IMR-90 (cell line): ENCODE measurements at regions not wholly inside any gene's neighbourhood (a gene's known extent, or its start where the extent isn't known, plus 50 kb on each side); places are given as distances from the start of the nearest gene placed in this dataset.

ENCODE experiments used
- ATAC-seq: fragments of 200-7000 bp; cut with Tn5 transposase; 2 replicates; pipeline ENCODE4 v1.9.1; 2020; ENCODE audit warnings: low read depth, mild to moderate bottlenecking, moderate library complexity
- BruUV-seq: library from RNA; stranded (reverse); fragments of 400-500 nt; replicated peaks from 2 replicates; lab custom pipeline; 2021; lab: Mats Ljungman, UMichigan
- CTCF ChIA-PET: fragments of 300-600 bp; formaldehyde crosslinking; extraction: SDS; loops from one replicate; lab custom pipeline; 2021; ENCODE audit warnings: antibody characterized with exemption; lab: Yijun Ruan, JAX
- POLR2A ChIA-PET: fragments of 300-600 bp; sonication (Branson Sonifier 250); formaldehyde crosslinking; loops from one replicate; lab custom pipeline; 2022; ENCODE audit warnings: antibody characterized with exemption; ENCODE audit not compliant: unreplicated experiment; lab: Charles Lee
- DNase-seq: peaks from one replicate; pipeline ENCODE4 v3.0.0; 2013
- H2AFZ ChIP-seq: replicated peaks from 2 replicates; pipeline ENCODE3; 2013; ENCODE audit warnings: low read length, mild to moderate bottlenecking; ENCODE audit not compliant: poor library complexity
- H2AK5ac ChIP-seq: 2 replicates; pipeline ENCODE4 v1.6.1; 2013; ENCODE audit warnings: low read depth, low read length, inconsistent platforms
- H2AK9ac ChIP-seq: replicated peaks from 2 replicates; pipeline ENCODE3; 2013; ENCODE audit warnings: mild to moderate bottlenecking, low read depth, low read length, moderate library complexity; ENCODE audit not compliant: poor library complexity
- H2BK120ac ChIP-seq: 2 replicates; pipeline ENCODE4 v1.6.1; 2013; ENCODE audit warnings: low read depth, low read length, inconsistent platforms
- H2BK15ac ChIP-seq: 3 replicates; pipeline ENCODE4 v1.6.1; 2013; ENCODE audit warnings: low read depth, low read length, inconsistent platforms
- H2BK20ac ChIP-seq: 2 replicates; pipeline ENCODE4 v1.6.1; 2013; ENCODE audit warnings: low read depth, mild to moderate bottlenecking, inconsistent platforms, low read length, moderate library complexity
- H2BK5ac ChIP-seq: 2 replicates; pipeline ENCODE4 v1.6.1; 2013; ENCODE audit warnings: mild to moderate bottlenecking, low read depth, low read length, inconsistent platforms; ENCODE audit not compliant: poor library complexity, severe bottlenecking
- H3K14ac ChIP-seq: replicated peaks from 2 replicates; pipeline ENCODE4 v1.6.1; 2013; ENCODE audit warnings: low read depth, low read length, inconsistent platforms
- H3K18ac ChIP-seq: 2 replicates; pipeline ENCODE4 v1.6.1; 2013; ENCODE audit warnings: low read depth, low read length, control low read depth
- H3K23ac ChIP-seq: 2 replicates; pipeline ENCODE4 v1.6.1; 2013; ENCODE audit warnings: low read depth, low read length, inconsistent platforms
- H3K27ac ChIP-seq: 2 replicates; pipeline ENCODE4 v1.5.1; 2013; ENCODE audit warnings: mild to moderate bottlenecking, control low read depth, low read length; ENCODE audit not compliant: insufficient read depth
- H3K27me3 ChIP-seq: 2 replicates; pipeline ENCODE4 v1.6.1; 2013; ENCODE audit warnings: low read length; ENCODE audit not compliant: control insufficient read depth, insufficient read depth
- H3K36me3 ChIP-seq: 2 replicates; pipeline ENCODE4 v1.6.1; 2013; ENCODE audit warnings: low read length, mixed read lengths; ENCODE audit not compliant: control insufficient read depth, insufficient read depth
- H3K4ac ChIP-seq: 2 replicates; pipeline ENCODE4 v1.6.1; 2013; ENCODE audit warnings: low read depth, low read length, inconsistent platforms
- H3K4me1 ChIP-seq: 2 replicates; pipeline ENCODE4 v1.6.1; 2013; ENCODE audit warnings: low read length, mixed read lengths; ENCODE audit not compliant: control insufficient read depth, insufficient read depth
- H3K4me2 ChIP-seq: 2 replicates; pipeline ENCODE4 v1.6.1; 2013; ENCODE audit warnings: low read depth, mild to moderate bottlenecking, control low read depth, low read length, moderate library complexity
- H3K4me3 ChIP-seq: 2 replicates; pipeline ENCODE4 v1.5.1; 2013; ENCODE audit warnings: low read depth, mild to moderate bottlenecking, control low read depth, low read length, moderate library complexity; ENCODE audit not compliant: insufficient read depth
- H3K56ac ChIP-seq: 2 replicates; pipeline ENCODE4 v1.6.1; 2013; ENCODE audit warnings: low read length, inconsistent platforms; ENCODE audit not compliant: insufficient read depth; ENCODE audit errors: extremely low read depth
- H3K79me1 ChIP-seq, 2 experiments: 2 replicates each; pipeline ENCODE4 v1.6.1; 2013; ENCODE audit warnings: low read length in 2 of 2, inconsistent platforms in 1 of 2, low read depth in 1 of 2
- H3K9ac ChIP-seq: 2 replicates; pipeline ENCODE4 v1.6.1; 2013; ENCODE audit warnings: low read depth, low read length, control low read depth
- H3K9me1 ChIP-seq: 2 replicates; pipeline ENCODE4 v1.6.1; 2013; ENCODE audit warnings: low read length, inconsistent platforms; ENCODE audit not compliant: insufficient read depth
- H3K9me3 ChIP-seq: 2 replicates; pipeline ENCODE4 v1.6.1; 2013; ENCODE audit warnings: low read length; ENCODE audit not compliant: control insufficient read depth, insufficient read depth
- H4K20me1 ChIP-seq: 2 replicates; pipeline ENCODE4 v1.6.1; 2013; ENCODE audit warnings: low read length, inconsistent platforms; ENCODE audit not compliant: insufficient read depth
- H4K5ac ChIP-seq: 2 replicates; pipeline ENCODE4 v1.6.1; 2013; ENCODE audit warnings: mild to moderate bottlenecking, low read depth, low read length, control low read depth
- H4K8ac ChIP-seq, 2 experiments: 2 replicates each; pipeline ENCODE4 v1.6.1; 2013; ENCODE audit warnings: low read depth in 2 of 2, low read length in 2 of 2, control low read depth in 1 of 2, inconsistent platforms in 1 of 2
- H4K91ac ChIP-seq: 2 replicates; pipeline ENCODE4 v1.6.1; 2013; ENCODE audit warnings: low read depth, low read length, inconsistent platforms; ENCODE audit not compliant: insufficient read depth
- CEBPB ChIP-seq: IDR thresholded peaks from 2 replicates; pipeline ENCODE4 v1.6.1; 2012; ENCODE audit warnings: low read depth, low read length, improper control_type of control experiment
- CHD1 ChIP-seq: IDR thresholded peaks from 2 replicates; pipeline ENCODE4 v1.6.1; 2012; ENCODE audit warnings: low read depth, low read length, improper control_type of control experiment
- ELK1 ChIP-seq: fragments of 150-350 bp; IDR thresholded peaks from 2 replicates; pipeline ENCODE4 v1.6.1; 2016; ENCODE audit warnings: low read depth, mild to moderate bottlenecking, low read length, moderate library complexity, borderline replicate concordance
- FOS ChIP-seq: fragments of 150-350 bp; IDR thresholded peaks from 2 replicates; pipeline ENCODE4 v1.6.1; 2016; ENCODE audit warnings: low read depth, low read length
- MXI1 ChIP-seq: IDR thresholded peaks from 2 replicates; pipeline ENCODE4 v1.6.1; 2012; ENCODE audit warnings: low read depth, mild to moderate bottlenecking, low read length, moderate library complexity, borderline replicate concordance
- NFE2L2 ChIP-seq: fragments of 150-350 bp; IDR thresholded peaks from 2 replicates; pipeline ENCODE4 v1.6.1; 2016; ENCODE audit warnings: low read depth, mild to moderate bottlenecking, low read length
- RAD21 ChIP-seq: IDR thresholded peaks from 2 replicates; pipeline ENCODE4 v1.6.1; 2012; ENCODE audit warnings: low read length, improper control_type of control experiment
- RFX5 ChIP-seq: IDR thresholded peaks from 2 replicates; pipeline ENCODE4 v1.8.0; 2012; ENCODE audit warnings: low read depth, mild to moderate bottlenecking, low read length, moderate library complexity
- SMC3 ChIP-seq: fragments of 150-350 bp; IDR thresholded peaks from 2 replicates; pipeline ENCODE4 v1.6.1; 2016; ENCODE audit warnings: low read depth, mild to moderate bottlenecking, antibody characterized with exemption, low read length, moderate library complexity
- USF2 ChIP-seq: fragments of 150-350 bp; IDR thresholded peaks from 2 replicates; pipeline ENCODE4 v1.6.1; 2017; ENCODE audit warnings: mild to moderate bottlenecking, antibody characterized with exemption, low read length, low read depth
- WGBS, 2 experiments: methylation state at CpG; one replicate each; pipeline versions ENCODE4 v1.1.5 to v1.1.7; 2013; ENCODE audit warnings: missing lambda C conversion rate in 2 of 2; ENCODE audit not compliant: insufficient read length in 1 of 2; ENCODE audit errors: extremely low coverage in 2 of 2; 5-methylcytosine and 5-hydroxymethylcytosine counted together
- dilution Hi-C: fragments of 300-500 bp; cut with HindIII; formaldehyde crosslinking; loops from one replicate; pipeline ENCODE4 v1.14.3; 2018; ENCODE audit warnings: low sequenced_read_pairs; ENCODE audit not compliant: unreplicated experiment
- in situ Hi-C: fragments of 300-500 bp; cut with MboI; formaldehyde crosslinking; loops from 3 replicates; pipeline ENCODE4 v1.14.3; 2019; ENCODE audit warnings: low sequenced_read_pairs, inconsistent platforms, mixed read lengths
- intact Hi-C: fragments of 100-400 bp; cut with micrococcal nuclease; formaldehyde crosslinking; loops from 2 replicates; pipeline ENCODE4 v1.10.0; 2022

- 60% methylated on average over 1 of the region's 7 CpGs; no CpG with 5 or more reads in 1 of the 2 experiments for WGBS, 2 experiments
- no peak for DNase-seq
- Histone ChIP-seq H4K8ac (no peak overlapping the region), H3K9me3 (no peaks in the 10 kb centered on the region), H3K4me2 (no peak overlapping the region), H3K4me3 (no peak overlapping the region), H3K4me1 (no peaks in the 10 kb centered on the region; the same call in 1 of the 2 replicates), H2BK15ac (no peak overlapping the region), H3K27me3 (no peaks in the 10 kb centered on the region), H2BK5ac (no peak overlapping the region), H2AK5ac (no peak overlapping the region), H3K56ac (no peak overlapping the region), H3K9ac (no peak overlapping the region), H4K5ac (no peak overlapping the region), H2BK20ac (no peak overlapping the region), H2BK120ac (no peak overlapping the region), H4K91ac (no peak overlapping the region), H3K79me1 (no peaks in the 10 kb centered on the region), H3K14ac (no peak overlapping the region), H4K20me1 (no peaks in the 10 kb centered on the region), H3K23ac (no peak overlapping the region), H3K27ac (no peak overlapping the region), H3K18ac (no peak overlapping the region), H2AFZ (no peak overlapping the region), H3K9me1 (no peaks in the 10 kb centered on the region), H3K4ac (no peak overlapping the region), H3K36me3 (no peaks in the 10 kb centered on the region), H2AK9ac (no peak overlapping the region)
- intact Hi-C loops (loop anchor here (1.0 kb wide), 1 partner anchor 38 kb away; no protein-coding TSS in a partner anchor), in situ Hi-C loops (loop anchor here (10.0 kb wide), 1 partner anchor 356 kb away; no protein-coding TSS in a partner anchor), dilution Hi-C loops (no loop called here)
- CTCF ChIA-PET, result no interaction called here
- ATAC-seq, result no peak
- POLR2A ChIA-PET, result no interaction called here
- TF ChIP-seq RAD21 (no peak), USF2 (no peak), FOS (no peak), ELK1 (no peak), MXI1 (no peak), CEBPB (no peak), NFE2L2 (no peak), RFX5 (no peak), SMC3 (no peak), CHD1 (no peak)
- BruUV-seq, result no TSS peak
Measured at GRCh38 chr3:66140743-66141372, 79.9 kb upstream of the SLC25A26 start.
